GM13977 (cell line): ENCODE measurements at regions not wholly inside any gene's neighbourhood (a gene's known extent, or its start where the extent isn't known, plus 50 kb on each side); places are given as distances from the start of the nearest gene placed in this dataset.

Source experiments
- DNase-seq: peaks from one replicate; pipeline ENCODE4 v3.0.0; 2012; ENCODE audit warnings: low spot score
- in situ Hi-C: fragments of 300-500 bp; cut with MboI; formaldehyde crosslinking; loops from one replicate; pipeline ENCODE4 v1.12.0; 2022; ENCODE audit warnings: low sequenced_read_pairs, low pct_unique_long_range_greater_than_20kb, mixed read lengths, inconsistent platforms; ENCODE audit not compliant: unreplicated experiment
- TF ChIP-seq, protein P1 (sequence below): IDR thresholded peaks from 2 replicates; pipeline ENCODE4 v1.5.1; 2012; ENCODE audit warnings: mild to moderate bottlenecking, control low read depth; ENCODE audit not compliant: insufficient read depth; ENCODE audit errors: extremely low read depth, missing control alignments

DNA sequence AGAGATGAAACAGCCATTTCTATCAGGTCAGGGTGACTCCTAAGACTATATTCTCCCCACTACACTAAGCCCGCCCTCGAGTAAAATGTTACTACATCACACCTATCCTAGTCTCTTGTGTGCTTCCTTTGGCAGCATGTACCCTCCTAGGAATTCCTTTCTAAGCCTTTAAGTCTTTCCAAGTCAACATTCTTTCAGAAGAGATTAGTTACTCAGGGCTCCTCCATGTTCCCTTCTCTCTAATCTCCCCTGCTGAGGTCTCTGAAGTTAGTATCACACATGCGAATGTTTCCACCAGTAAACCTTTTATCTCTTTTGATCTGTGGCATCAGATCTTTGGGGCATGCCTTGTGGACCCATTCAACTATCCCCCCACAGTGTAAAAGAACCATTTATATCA is 873.7 kb upstream of the FAT3 start:
- TF ChIP-seq, protein P1, sequence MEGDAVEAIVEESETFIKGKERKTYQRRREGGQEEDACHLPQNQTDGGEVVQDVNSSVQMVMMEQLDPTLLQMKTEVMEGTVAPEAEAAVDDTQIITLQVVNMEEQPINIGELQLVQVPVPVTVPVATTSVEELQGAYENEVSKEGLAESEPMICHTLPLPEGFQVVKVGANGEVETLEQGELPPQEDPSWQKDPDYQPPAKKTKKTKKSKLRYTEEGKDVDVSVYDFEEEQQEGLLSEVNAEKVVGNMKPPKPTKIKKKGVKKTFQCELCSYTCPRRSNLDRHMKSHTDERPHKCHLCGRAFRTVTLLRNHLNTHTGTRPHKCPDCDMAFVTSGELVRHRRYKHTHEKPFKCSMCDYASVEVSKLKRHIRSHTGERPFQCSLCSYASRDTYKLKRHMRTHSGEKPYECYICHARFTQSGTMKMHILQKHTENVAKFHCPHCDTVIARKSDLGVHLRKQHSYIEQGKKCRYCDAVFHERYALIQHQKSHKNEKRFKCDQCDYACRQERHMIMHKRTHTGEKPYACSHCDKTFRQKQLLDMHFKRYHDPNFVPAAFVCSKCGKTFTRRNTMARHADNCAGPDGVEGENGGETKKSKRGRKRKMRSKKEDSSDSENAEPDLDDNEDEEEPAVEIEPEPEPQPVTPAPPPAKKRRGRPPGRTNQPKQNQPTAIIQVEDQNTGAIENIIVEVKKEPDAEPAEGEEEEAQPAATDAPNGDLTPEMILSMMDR = no peak
- no peak for DNase-seq
- in situ Hi-C loops = no loop called here

DNA sequence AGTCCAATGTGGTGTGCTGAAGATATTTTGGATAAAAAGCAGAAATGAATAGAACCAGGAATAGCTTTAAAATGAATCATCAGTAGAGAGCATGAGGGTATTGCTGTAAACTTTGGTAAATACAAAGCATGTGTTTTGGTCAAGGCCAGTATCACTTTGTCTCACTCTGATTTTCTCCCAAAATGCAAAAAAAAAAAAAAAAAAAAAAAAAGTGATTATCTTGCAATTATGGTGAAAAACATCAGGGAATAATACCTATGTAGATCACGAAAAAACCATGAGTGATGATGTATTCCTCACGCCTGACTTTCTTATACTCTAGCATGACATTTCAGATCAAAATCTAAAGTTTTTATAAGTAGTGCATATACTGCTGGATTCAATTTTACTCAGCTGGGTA is 897.9 kb upstream of the FAT3 start:
- TF ChIP-seq, protein P1 = no peak
- in situ Hi-C loops = no loop called here

DNA sequence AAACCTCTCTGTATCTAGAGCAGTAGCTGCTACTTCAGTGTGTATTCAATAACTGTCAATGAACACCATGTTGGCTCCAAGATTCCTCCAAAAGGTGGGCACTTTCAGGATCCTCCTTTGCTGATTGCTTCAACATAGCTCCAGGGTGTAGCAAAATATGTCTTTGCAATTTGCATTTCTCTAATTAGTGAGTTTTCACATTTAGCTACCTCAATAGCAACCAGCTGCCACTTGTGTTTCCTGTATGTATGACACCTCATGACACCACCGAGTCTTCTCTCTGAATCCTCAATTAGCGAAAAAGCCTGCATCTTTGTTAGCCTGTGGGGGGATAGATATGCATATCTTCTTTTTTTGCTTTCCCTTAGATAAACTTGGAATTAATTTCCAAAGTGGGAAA is 898.3 kb upstream of the FAT3 start:
- no peak for DNase-seq
- TF ChIP-seq, protein P1 = no peak

More for the DNA sequence above, 897.9 kb upstream of the FAT3 start:
- DNase-seq = no peak

DNA sequence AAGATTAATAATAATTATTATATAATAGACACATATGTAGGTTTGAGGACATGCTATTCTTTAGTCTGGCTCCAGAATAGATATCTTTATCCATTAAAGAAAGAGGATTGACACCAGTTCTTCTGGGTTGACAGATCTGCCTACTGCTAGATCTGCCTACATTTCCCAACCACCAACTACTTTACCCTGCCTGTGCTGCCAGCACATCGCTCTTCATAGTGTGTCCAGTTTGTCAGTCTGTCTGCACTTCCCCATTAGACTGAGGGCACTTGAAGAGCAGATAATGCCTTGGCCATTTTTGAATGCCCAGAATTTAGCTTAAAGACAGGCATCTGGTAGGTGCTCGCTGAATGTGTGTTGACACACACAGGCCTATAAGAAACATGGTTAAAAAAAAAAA is 910.1 kb upstream of the FAT3 start:
- in situ Hi-C loops = no loop called here
- TF ChIP-seq, protein P1 = no peak
- no peak for DNase-seq

More for the DNA sequence above, 898.3 kb upstream of the FAT3 start:
- in situ Hi-C loops = no loop called here

DNA sequence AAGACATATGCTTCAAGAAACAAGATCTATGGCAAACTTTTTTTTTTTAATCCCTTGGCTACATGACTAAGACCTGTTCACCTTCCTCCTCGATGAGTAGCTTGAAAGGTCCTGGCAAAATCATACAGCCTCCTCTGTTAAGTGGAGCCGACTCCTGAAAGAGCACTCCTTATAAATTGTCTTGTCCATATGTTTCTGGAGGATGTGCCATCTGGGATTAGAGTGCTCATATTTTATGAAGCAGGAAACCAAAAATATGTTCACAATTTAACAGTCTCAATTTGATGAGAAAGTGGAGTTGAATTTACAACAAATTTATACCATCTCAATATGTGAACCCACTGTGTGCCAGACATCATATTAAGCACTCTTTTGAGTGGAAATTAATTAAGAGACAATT is 912.1 kb upstream of the FAT3 start:
- TF ChIP-seq, protein P1 = no peak
- in situ Hi-C loops = no loop called here
- DNase-seq = no peak

DNA sequence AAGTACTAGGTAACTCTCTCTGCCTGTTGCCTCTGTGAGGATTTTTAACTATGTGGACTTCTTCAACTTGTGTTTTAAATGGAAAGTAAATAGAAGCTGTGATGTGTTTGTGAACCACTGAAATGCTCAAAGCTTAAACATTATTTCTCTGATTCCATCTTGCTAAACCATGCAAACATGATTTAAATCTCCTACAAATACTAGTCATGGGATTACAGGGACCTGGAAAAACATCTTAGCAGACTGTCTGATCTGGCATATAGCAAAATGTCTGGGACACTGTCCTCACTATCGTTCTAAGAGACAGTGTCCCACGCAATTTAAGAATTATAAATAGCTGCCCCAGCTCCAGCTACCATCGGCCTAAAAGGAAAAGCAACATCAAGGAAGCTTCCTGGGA is 914.5 kb upstream of the FAT3 start:
- TF ChIP-seq, protein P1 = no peak
- in situ Hi-C loops = no loop called here
- DNase-seq = no peak

DNA sequence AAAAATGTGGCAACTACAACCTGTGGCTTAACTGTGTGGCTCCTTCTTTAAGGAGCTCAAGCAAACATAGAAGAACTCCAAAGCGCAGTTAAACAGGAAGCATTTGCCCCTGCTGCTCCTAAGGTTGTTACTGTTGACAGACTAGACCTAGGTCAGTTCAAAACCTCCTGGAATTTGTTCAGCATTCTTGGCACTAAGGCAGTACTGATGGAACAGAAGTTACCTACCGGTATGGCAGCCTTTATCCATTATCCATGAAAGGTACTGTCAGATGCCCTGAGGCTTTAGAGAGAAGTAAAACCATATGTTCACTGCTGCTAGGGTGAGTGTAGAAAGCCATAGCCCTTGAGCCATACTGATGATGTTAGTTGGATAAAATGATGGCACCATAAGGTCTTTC is 916.5 kb upstream of the FAT3 start:
- DNase-seq = no peak
- TF ChIP-seq, protein P1 = no peak
- in situ Hi-C loops = no loop called here
